ENCODE measurements at regions not wholly inside any gene's neighbourhood (a gene's known extent, or its start where the extent isn't known, plus 50 kb on each side); places are given as distances from the start of the nearest gene placed in this dataset.

DNA sequence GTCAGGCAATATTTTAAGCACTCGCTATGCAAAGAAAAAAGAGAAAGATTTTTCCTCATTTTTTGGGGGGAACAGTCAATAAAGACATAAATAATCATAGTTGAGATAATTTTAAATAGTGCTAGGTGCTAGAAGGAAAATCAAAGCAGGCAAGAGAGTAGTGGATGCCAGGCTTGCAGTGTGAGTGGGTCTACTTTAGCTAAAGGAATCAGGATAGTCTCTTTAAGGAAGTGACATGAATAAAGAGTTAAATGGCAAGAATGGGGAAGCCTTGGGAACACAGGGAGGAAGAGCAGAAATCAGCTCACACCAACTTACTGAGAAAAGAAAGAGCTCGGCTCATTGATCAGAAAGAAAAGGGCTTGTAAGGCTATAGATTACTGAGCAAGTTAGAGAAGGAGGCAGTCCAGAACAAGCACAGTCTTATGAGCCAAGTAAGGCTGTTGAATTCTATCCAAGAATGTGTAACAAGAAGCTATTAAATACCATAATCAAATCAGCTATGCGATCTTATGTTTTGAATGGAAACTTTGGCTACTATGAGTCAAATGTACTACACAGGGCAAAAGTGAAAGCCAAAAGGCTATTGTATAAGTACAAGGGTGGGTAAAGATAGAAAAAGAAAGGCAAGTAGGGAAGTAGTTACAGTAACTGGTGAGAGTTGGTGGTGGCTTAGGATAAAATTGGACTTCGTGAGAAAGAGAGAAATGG, 833.8 kb upstream of the PIK3C3 start:
- TF ChIP-seq, protein P1, sequence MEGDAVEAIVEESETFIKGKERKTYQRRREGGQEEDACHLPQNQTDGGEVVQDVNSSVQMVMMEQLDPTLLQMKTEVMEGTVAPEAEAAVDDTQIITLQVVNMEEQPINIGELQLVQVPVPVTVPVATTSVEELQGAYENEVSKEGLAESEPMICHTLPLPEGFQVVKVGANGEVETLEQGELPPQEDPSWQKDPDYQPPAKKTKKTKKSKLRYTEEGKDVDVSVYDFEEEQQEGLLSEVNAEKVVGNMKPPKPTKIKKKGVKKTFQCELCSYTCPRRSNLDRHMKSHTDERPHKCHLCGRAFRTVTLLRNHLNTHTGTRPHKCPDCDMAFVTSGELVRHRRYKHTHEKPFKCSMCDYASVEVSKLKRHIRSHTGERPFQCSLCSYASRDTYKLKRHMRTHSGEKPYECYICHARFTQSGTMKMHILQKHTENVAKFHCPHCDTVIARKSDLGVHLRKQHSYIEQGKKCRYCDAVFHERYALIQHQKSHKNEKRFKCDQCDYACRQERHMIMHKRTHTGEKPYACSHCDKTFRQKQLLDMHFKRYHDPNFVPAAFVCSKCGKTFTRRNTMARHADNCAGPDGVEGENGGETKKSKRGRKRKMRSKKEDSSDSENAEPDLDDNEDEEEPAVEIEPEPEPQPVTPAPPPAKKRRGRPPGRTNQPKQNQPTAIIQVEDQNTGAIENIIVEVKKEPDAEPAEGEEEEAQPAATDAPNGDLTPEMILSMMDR (IDR thresholded peaks at IDR 0.05; ENCODE audit: low read depth, low read length): no peak
- TF ChIP-seq POLR2A (IDR thresholded peaks at IDR 0.05; ENCODE audit: extremely low read depth, insufficient read length) (no peak), MYC (IDR thresholded peaks at IDR 0.05; ENCODE audit: low read depth, low read length) (no peak)
- TF ChIP-seq, protein P2, sequence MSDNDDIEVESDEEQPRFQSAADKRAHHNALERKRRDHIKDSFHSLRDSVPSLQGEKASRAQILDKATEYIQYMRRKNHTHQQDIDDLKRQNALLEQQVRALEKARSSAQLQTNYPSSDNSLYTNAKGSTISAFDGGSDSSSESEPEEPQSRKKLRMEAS (IDR thresholded peaks at IDR 0.05; ENCODE audit: low read depth, low read length): no peak
